ENCODE measurements at regions not wholly inside any gene's neighbourhood (a gene's known extent, or its start where the extent isn't known, plus 50 kb on each side); places are given as distances from the start of the nearest gene placed in this dataset.

- TF ChIP-seq, protein P1, sequence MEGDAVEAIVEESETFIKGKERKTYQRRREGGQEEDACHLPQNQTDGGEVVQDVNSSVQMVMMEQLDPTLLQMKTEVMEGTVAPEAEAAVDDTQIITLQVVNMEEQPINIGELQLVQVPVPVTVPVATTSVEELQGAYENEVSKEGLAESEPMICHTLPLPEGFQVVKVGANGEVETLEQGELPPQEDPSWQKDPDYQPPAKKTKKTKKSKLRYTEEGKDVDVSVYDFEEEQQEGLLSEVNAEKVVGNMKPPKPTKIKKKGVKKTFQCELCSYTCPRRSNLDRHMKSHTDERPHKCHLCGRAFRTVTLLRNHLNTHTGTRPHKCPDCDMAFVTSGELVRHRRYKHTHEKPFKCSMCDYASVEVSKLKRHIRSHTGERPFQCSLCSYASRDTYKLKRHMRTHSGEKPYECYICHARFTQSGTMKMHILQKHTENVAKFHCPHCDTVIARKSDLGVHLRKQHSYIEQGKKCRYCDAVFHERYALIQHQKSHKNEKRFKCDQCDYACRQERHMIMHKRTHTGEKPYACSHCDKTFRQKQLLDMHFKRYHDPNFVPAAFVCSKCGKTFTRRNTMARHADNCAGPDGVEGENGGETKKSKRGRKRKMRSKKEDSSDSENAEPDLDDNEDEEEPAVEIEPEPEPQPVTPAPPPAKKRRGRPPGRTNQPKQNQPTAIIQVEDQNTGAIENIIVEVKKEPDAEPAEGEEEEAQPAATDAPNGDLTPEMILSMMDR (conservative IDR thresholded peaks at IDR 0.05 in 1 of 2, IDR thresholded peaks at IDR 0.05 in 1 of 2; ENCODE audit: low read depth in 1 of 2, low read length in 2 of 2): no peak
- TF ChIP-seq EZH2 (IDR thresholded peaks at IDR 0.05; ENCODE audit: low read length, missing control alignments): no peak
Measured at GRCh38 chr9:7970681-7971330, 171.2 kb upstream of the DMAC1 start.
